HepG2 (cell line): ENCODE measurements at regions not wholly inside any gene's neighbourhood (a gene's known extent, or its start where the extent isn't known, plus 50 kb on each side); places are given as distances from the start of the nearest gene placed in this dataset.

ENCODE experiments used
- CHCHD3 ChIP-seq: sonication (generic); formaldehyde crosslinking; IDR thresholded peaks from 2 replicates; pipeline ENCODE4 v1.8.0; 2022; ENCODE audit warnings: mild to moderate bottlenecking, missing genetic modification reagents, moderate library complexity
- CREB1 ChIP-seq, 2 experiments: fragments of 450-650 bp in 1 of 2; IDR thresholded peaks; 2 replicates each; pipeline ENCODE4 v1.6.1; 2016 to 2017; ENCODE audit warnings: control low read depth in 1 of 2, mild to moderate bottlenecking in 1 of 2, missing compliant biosample characterization in 1 of 2, missing genetic modification characterization in 1 of 2
- CTCF ChIP-seq: sonication (generic); formaldehyde crosslinking; IDR thresholded peaks from 2 replicates; pipeline ENCODE4 v1.5.0; 2020; ENCODE audit warnings: mild to moderate bottlenecking, missing genetic modification reagents, moderate library complexity
- HDAC6 ChIP-seq: fragments of 200-600 bp; sonication (generic); IDR thresholded peaks from 2 replicates; pipeline ENCODE4 v1.7.0; 2017; ENCODE audit warnings: mild to moderate bottlenecking, antibody characterized with exemption, low read length, low read depth
- HMGXB4 ChIP-seq, 2 experiments: sonication (generic) in 1 of 2; formaldehyde crosslinking in 1 of 2; IDR thresholded peaks; 2 replicates each; pipeline versions ENCODE4 v1.4.0 to v1.6.1; 2018 to 2020; ENCODE audit warnings: missing genetic modification reagents in 2 of 2, borderline replicate concordance in 1 of 2, low read depth in 1 of 2, mild to moderate bottlenecking in 1 of 2, missing biosample characterization in 1 of 2
- RNF2 ChIP-seq: fragments of 450-650 bp; conservative IDR thresholded peaks from 2 replicates; pipeline ENCODE4 v1.6.1; 2016; ENCODE audit warnings: low read depth
- RXRA ChIP-seq: sonication (generic); formaldehyde crosslinking; IDR thresholded peaks from 2 replicates; pipeline ENCODE4 v1.5.1; 2020; ENCODE audit warnings: missing genetic modification reagents
- ZBTB46 ChIP-seq: sonication (generic); formaldehyde crosslinking; IDR thresholded peaks from 2 replicates; pipeline ENCODE4 v1.4.0; 2020; ENCODE audit warnings: mild to moderate bottlenecking, missing genetic modification reagents, borderline replicate concordance
- ZNF337 ChIP-seq: sonication (generic); formaldehyde crosslinking; IDR thresholded peaks from 2 replicates; pipeline ENCODE4 v1.5.1; 2020; ENCODE audit warnings: missing genetic modification reagents, low read depth, mild to moderate bottlenecking, borderline replicate concordance
- ZNF512B ChIP-seq: sonication (generic); formaldehyde crosslinking; IDR thresholded peaks from 2 replicates; pipeline ENCODE4 v1.5.1; 2020; ENCODE audit warnings: missing genetic modification reagents, mild to moderate bottlenecking, borderline replicate concordance
- ZNF614 ChIP-seq: IDR thresholded peaks from 2 replicates; pipeline ENCODE4 v1.6.1; 2018; ENCODE audit warnings: missing biosample characterization, missing genetic modification reagents, inconsistent platforms, borderline replicate concordance

- TF ChIP-seq HMGXB4 (CRISPR knock-in tag; IDR thresholded peaks at IDR 0.05; ENCODE audit: borderline replicate concordance in 1 of 2, low read depth in 1 of 2) = no peak
- TF ChIP-seq CTCF = no peak
- no peak for TF ChIP-seq RXRA (CRISPR knock-in tag)
- TF ChIP-seq CHCHD3 (CRISPR knock-in tag) = no peak
- no peak for TF ChIP-seq ZBTB46 (CRISPR knock-in tag)
- TF ChIP-seq CREB1 (IDR thresholded peaks at IDR 0.05) = no peak
- no peak for TF ChIP-seq CREB1 (CRISPR knock-in tag; IDR thresholded peaks at IDR 0.05)
- TF ChIP-seq ZNF337 (CRISPR knock-in tag) = no peak
- TF ChIP-seq HDAC6 = no peak
- TF ChIP-seq RNF2 = no peak
- TF ChIP-seq ZNF512B = no peak
- no peak for TF ChIP-seq ZNF614 (CRISPR knock-in tag)
Measured at GRCh38 chr1:115164940-115165705, 75.8 kb upstream of the TSPAN2 start.
